Neural progenitor cell (in vitro differentiated cells): ENCODE measurements at regions not wholly inside any gene's neighbourhood (a gene's known extent, or its start where the extent isn't known, plus 50 kb on each side); places are given as distances from the start of the nearest gene placed in this dataset.
A peak's percentile ranks its signal among the peaks of the same experiment; 100 is the strongest.

Source experiments
- DNase-seq: peaks from one replicate; pipeline ENCODE4 v3.0.0-alpha.2; 2016; ENCODE audit warnings: low spot score
- H2AFZ ChIP-seq: fragments of 200-600 bp; sonication (generic); replicated peaks from 2 replicates; pipeline ENCODE4 v1.6.1; 2016; ENCODE audit warnings: antibody characterized with exemption
- H3F3A ChIP-seq: fragments of 200-600 bp; sonication (generic); 2 replicates; pipeline ENCODE4 v1.6.1; 2016; ENCODE audit warnings: antibody characterized with exemption, low read depth
- H3K27ac ChIP-seq: fragments of 200-600 bp; sonication (generic); 2 replicates; pipeline ENCODE4 v1.5.1; 2016; ENCODE audit warnings: mild to moderate bottlenecking
- H3K27me3 ChIP-seq: fragments of 200-600 bp; sonication (generic); 2 replicates; pipeline ENCODE4 v1.6.1; 2016; ENCODE audit warnings: mild to moderate bottlenecking, moderate library complexity
- H3K36me3 ChIP-seq: fragments of 200-600 bp; sonication (generic); 2 replicates; pipeline ENCODE4 v1.5.1; 2016
- H3K4me1 ChIP-seq: fragments of 200-600 bp; sonication (generic); 2 replicates; pipeline ENCODE4 v1.6.1; 2016; ENCODE audit warnings: mixed run types
- H3K4me2 ChIP-seq: fragments of 200-600 bp; sonication (generic); 2 replicates; pipeline ENCODE4 v1.6.1; 2016
- H3K4me3 ChIP-seq: fragments of 200-600 bp; sonication (generic); 2 replicates; pipeline ENCODE4 v1.5.1; 2016
- H3K79me2 ChIP-seq: fragments of 200-600 bp; sonication (generic); 2 replicates; pipeline ENCODE4 v1.6.1; 2016; ENCODE audit warnings: low read depth
- H3K9ac ChIP-seq: fragments of 200-600 bp; sonication (generic); 2 replicates; pipeline ENCODE4 v1.6.1; 2016
- H3K9me3 ChIP-seq: fragments of 200-600 bp; sonication (generic); 2 replicates; pipeline ENCODE4 v1.5.1; 2016; ENCODE audit warnings: low read depth
- H4K20me1 ChIP-seq: fragments of 200-600 bp; sonication (generic); 2 replicates; pipeline ENCODE4 v1.6.1; 2016; ENCODE audit warnings: low read depth
- H3K27ac Mint-ChIP-seq: 3 replicates; pipeline ENCODE4 v1.8.0; 2021; ENCODE audit warnings: mixed read lengths
- H3K27me3 Mint-ChIP-seq: 2 replicates; pipeline ENCODE4 v1.8.0; 2022; ENCODE audit warnings: low read depth, mild to moderate bottlenecking, inconsistent platforms, moderate library complexity, mixed read lengths; ENCODE audit not compliant: insufficient read depth
- H3K36me3 Mint-ChIP-seq: 3 replicates; pipeline ENCODE4 v1.8.0; 2021; ENCODE audit warnings: mixed read lengths
- H3K4me1 Mint-ChIP-seq: 3 replicates; pipeline ENCODE4 v1.8.0; 2021; ENCODE audit warnings: mixed read lengths
- H3K4me3 Mint-ChIP-seq: 3 replicates; pipeline ENCODE4 v1.8.0; 2021; ENCODE audit warnings: mild to moderate bottlenecking, moderate library complexity, mixed read lengths
- H3K9me3 Mint-ChIP-seq: 3 replicates; pipeline ENCODE4 v1.8.0; 2020; ENCODE audit warnings: mixed read lengths
- EZH2 ChIP-seq: fragments of 200-600 bp; sonication (generic); IDR thresholded peaks from 2 replicates; pipeline ENCODE4 v1.6.1; 2017; ENCODE audit warnings: antibody characterized with exemption, mild to moderate bottlenecking, moderate library complexity
- EZH2phosphoT487 ChIP-seq: fragments of 200-600 bp; sonication (generic); IDR thresholded peaks from 2 replicates; pipeline ENCODE4 v1.6.1; 2017; ENCODE audit warnings: antibody characterized with exemption
- TF ChIP-seq, protein P1 (sequence below): fragments of 200-600 bp; sonication (generic); IDR thresholded peaks from 2 replicates; pipeline ENCODE4 v1.5.1; 2017; ENCODE audit warnings: antibody characterized with exemption, mild to moderate bottlenecking

DNA sequence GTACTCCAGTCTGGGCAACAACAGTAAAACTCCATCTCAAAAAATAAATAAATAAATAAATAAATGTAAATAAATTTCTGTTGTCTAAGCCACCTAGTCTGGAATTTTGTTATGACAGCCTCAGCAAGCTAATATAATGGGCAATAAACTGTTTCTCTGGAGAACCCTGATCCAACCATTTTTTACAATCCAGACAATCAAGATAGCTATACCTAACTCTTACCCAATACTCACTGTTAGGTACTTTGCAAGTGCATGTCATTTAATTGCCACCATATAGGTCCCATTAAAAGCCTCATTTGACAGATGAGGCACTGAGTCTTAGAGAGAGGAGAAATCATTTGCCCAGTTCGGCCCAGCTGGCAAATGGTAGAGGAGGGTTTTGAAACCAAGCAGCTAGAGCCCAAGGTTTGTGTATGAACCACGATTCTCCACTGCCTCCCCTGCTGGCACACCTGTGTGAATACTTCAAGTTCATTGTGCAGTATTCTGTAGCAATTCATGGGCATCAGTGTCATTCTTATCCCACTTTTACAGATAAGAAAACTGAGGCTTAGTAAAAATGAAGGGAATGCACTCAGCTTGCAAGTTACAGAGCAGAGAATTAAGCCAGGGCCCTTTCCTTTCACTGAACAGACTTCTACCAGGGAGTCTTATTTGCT lies 107.0 kb upstream of the UBE2E1 start:
- Mint-ChIP-seq H3K27ac (no peak overlapping the region), H3K4me1 (peaks cover 9% of the 10 kb centered on the region), H3K27me3 (peaks cover 6% of the 10 kb centered on the region), H3K4me3 (no peak overlapping the region), H3K36me3 (no peaks in the 10 kb centered on the region), H3K9me3 (no peaks in the 10 kb centered on the region)
- Histone ChIP-seq H3K9me3 (no peaks in the 10 kb centered on the region), H3K4me3 (no peak overlapping the region), H3K4me1 (peaks cover 18% of the 10 kb centered on the region), H3K36me3 (no peaks in the 10 kb centered on the region), H3K27me3 (no peaks in the 10 kb centered on the region), H3K9ac (no peak overlapping the region), H4K20me1 (no peaks in the 10 kb centered on the region), H3F3A (peaks cover 8% of the 10 kb centered on the region), H3K27ac (no peak overlapping the region), H3K79me2 (no peaks in the 10 kb centered on the region), H3K4me2 (no peak overlapping the region), H2AFZ (no peak overlapping the region)
- TF ChIP-seq, protein P1, sequence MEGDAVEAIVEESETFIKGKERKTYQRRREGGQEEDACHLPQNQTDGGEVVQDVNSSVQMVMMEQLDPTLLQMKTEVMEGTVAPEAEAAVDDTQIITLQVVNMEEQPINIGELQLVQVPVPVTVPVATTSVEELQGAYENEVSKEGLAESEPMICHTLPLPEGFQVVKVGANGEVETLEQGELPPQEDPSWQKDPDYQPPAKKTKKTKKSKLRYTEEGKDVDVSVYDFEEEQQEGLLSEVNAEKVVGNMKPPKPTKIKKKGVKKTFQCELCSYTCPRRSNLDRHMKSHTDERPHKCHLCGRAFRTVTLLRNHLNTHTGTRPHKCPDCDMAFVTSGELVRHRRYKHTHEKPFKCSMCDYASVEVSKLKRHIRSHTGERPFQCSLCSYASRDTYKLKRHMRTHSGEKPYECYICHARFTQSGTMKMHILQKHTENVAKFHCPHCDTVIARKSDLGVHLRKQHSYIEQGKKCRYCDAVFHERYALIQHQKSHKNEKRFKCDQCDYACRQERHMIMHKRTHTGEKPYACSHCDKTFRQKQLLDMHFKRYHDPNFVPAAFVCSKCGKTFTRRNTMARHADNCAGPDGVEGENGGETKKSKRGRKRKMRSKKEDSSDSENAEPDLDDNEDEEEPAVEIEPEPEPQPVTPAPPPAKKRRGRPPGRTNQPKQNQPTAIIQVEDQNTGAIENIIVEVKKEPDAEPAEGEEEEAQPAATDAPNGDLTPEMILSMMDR, result no peak
- DNase-seq, result no peak

DNA sequence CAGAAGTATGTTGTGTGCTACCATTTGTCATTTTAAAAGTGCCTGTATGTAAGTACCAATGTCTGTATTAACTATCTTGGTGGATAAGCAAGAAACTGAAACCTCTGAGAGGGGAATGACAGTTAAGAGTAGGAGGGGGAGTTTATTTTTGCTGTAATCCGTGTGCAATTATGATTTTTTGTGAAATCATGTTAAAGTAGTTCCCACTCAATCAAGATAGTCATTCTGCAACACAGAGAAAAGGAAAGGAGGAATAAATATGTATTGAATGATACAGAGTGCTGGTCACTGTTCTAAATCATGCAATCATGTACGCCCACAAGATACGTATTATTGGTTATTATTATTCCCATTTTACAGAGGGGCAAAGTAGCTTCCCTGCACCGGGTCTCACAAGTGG lies 105.1 kb upstream of the UBE2E1 start:
- H3K36me3 Mint-ChIP-seq, result no peaks in the 10 kb centered on the region
- Histone ChIP-seq H3K4me1 (peaks cover 18% of the 10 kb centered on the region), H3K79me2 (no peaks in the 10 kb centered on the region), H3K27ac (no peak overlapping the region), H3K9me3 (no peaks in the 10 kb centered on the region), H3K36me3 (no peaks in the 10 kb centered on the region), H2AFZ (no peak overlapping the region), H3F3A (peaks cover 8% of the 10 kb centered on the region), H3K4me3 (no peak overlapping the region), H3K27me3 (no peaks in the 10 kb centered on the region), H3K9ac (no peak overlapping the region), H3K4me2 (no peak overlapping the region), H4K20me1 (no peaks in the 10 kb centered on the region)
- DNase-seq, result no peak
- H3K9me3 Mint-ChIP-seq, result no peaks in the 10 kb centered on the region
- H3K27ac Mint-ChIP-seq, result no peak overlapping the region
- TF ChIP-seq EZH2 (no peak), EZH2phosphoT487 (no peak)
- TF ChIP-seq, protein P1, result no peak
- H3K4me1 Mint-ChIP-seq, result peaks cover 9% of the 10 kb centered on the region
- no peak overlapping the region for H3K4me3 Mint-ChIP-seq
- H3K27me3 Mint-ChIP-seq, result peaks cover 4% of the 10 kb centered on the region

DNA sequence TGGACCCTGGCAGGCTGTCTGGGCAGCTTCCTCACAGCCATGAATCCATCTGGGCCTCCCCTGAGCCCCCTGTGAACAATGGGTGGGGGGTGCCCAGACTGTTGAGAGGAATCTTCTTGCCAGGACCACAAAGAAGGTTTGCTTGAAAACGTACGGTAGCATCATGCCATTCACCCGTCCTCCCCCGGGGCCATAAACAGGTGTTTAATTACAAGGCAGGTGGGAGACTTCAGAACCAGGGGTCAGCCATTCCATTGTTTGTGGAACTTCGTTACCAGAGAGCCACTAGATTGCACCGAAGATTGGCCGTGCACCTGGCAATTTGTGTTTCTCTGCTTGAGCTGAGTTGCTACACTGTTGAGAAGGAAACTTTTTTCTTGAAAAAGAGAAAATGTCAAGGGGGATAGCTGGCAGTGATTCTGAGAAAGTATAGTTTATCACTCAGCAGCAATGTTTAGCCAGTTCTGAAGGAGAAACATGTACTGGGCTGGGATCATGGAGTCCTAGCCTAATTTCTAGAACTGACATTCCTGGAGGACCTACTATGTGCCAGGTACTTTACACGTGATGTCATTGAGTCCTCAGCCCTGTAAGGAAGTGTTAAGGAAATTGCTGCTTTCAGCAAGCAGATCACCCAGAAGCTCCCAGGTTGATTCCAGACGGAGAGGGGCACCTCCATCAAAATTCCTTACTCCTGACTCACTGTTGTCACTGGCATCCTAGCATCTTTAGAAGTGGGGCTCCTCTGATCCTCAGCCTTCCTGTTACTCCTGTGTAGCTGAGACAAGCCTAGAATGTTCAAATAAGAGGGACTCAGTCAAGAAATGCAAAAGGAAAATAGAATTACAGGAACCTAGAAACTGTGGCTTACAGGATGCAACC lies 103.8 kb upstream of the UBE2E1 start:
- Mint-ChIP-seq H3K4me1 (peaks cover 6% of the 10 kb centered on the region), H3K36me3 (no peaks in the 10 kb centered on the region), H3K9me3 (no peaks in the 10 kb centered on the region), H3K4me3 (no peak overlapping the region), H3K27ac (no peak overlapping the region), H3K27me3 (peaks cover under 1% of the 10 kb centered on the region)
- Histone ChIP-seq H4K20me1 (no peaks in the 10 kb centered on the region), H3K9ac (no peak overlapping the region), H3K4me2 (peak overlapping the region; percentile 3), H3K79me2 (no peaks in the 10 kb centered on the region), H3K4me3 (no peak overlapping the region), H3K4me1 (peaks cover 16% of the 10 kb centered on the region), H3K9me3 (no peaks in the 10 kb centered on the region), H3K27me3 (no peaks in the 10 kb centered on the region), H3K27ac (no peak overlapping the region), H3K36me3 (no peaks in the 10 kb centered on the region), H3F3A (peaks cover 8% of the 10 kb centered on the region), H2AFZ (no peak overlapping the region)
- DNase-seq, result peak; percentile 11
- TF ChIP-seq, protein P1, result no peak
- TF ChIP-seq EZH2 (no peak), EZH2phosphoT487 (no peak)
